D341Med (cell line): ENCODE measurements at regions not wholly inside any gene's neighbourhood (a gene's known extent, or its start where the extent isn't known, plus 50 kb on each side); places are given as distances from the start of the nearest gene placed in this dataset.
"Not testable (repeated sequence)": the region's sequence is repeated elsewhere in the genome, so short reads cannot be mapped to it uniquely, and the experiment has no call there.

ENCODE experiments used
- DNase-seq: peaks from one replicate; pipeline ENCODE4 v3.0.0; 2012; ENCODE audit warnings: low spot score

DNA sequence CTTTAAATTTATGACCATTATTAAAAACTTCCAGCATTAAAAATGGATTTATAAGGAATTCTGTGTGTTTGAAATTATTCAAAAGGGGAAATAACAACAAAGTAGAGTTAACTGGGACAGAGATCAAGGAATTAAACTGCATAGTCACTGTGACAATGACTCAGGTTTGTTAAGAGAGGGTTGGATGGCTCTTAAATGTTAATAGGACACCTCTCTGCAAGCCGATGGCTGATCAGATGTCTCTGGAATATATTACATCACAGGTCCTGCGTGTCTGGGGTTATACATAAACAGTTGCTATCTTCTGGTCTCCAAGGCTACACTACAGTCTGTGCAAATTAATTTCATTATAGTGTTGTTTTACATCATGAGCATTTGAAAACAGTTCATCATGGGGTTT, 574.3 kb downstream of the COL12A1 start:
- no peak for DNase-seq

DNA sequence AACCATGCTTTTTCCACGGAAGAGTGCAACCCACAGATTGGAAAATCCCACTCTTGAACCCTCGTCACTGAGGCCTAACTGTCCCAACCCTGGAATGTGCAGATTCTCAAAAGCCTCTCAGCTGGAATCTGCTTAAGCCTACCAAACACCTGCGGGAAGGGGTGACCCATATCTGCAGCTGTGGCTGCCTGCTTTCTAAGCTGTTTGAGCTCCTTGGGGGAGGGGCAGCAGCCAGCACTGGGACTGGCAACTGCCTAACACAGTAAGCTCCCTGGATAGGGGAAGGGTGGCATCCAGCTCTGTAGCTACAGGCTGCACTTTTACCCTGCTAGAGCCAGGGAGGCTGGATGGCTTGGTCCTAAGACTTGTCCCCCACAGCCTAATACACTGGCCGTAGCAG, 579.6 kb downstream of the COL12A1 start:
- DNase-seq = no peak

DNA sequence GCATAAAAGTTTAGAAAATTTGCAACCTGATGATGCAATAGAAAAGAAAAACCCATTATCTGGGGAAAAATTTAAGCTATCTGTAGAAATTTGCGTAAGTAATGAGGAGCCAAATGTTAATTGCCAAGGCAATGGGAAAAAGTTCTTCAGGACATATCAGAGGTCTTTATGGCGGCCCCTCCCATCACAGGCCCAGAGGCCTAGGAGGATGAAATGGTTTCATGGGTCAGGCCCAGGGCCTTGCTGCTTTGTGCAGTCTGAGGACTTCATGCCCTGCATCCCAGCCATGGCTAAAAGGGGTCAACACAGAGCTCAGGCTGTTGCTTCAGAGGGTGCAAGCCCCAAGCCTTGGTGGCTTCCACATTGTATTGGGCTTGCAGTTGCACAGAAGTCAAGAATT, 582.8 kb downstream of the COL12A1 start:
- DNase-seq = no peak

DNA sequence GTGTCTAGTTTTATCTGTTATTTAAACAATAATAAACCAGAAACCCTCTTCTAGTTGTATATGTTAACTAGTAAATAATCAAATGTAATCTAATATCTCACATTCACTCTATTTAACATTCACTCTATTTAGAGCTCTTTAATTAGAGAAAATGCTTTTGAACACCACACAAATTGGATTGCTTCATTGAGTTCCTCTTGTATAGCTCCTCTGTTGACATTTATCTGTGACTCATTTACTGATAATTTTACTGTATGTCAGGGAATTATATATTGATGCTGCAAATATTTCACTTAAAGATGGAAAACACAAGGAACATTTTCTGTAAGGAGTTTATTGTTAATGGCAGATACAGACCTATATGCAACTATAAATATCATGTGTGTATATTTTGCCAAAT, 594.6 kb downstream of the COL12A1 start:
- DNase-seq = no peak

DNA sequence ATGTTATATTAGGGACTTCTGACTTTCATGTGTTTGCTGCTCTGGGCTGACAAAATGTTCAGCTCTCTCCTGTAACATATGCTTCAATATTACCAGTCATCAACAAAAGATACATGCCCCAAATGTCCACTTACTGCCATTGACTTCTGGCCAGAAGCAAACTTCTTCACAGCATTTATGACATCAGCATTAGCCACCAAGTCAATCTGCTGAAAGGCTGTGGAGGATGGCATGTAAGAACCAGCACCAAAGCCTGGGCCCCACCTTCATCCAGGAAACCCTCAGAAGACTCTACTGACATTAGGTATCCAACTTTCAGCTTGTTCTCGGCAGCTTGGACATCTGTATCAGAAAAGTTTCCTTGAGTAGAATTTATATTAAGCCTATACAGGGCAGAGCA, 595.5 kb downstream of the COL12A1 start:
- DNase-seq = no peak

DNA sequence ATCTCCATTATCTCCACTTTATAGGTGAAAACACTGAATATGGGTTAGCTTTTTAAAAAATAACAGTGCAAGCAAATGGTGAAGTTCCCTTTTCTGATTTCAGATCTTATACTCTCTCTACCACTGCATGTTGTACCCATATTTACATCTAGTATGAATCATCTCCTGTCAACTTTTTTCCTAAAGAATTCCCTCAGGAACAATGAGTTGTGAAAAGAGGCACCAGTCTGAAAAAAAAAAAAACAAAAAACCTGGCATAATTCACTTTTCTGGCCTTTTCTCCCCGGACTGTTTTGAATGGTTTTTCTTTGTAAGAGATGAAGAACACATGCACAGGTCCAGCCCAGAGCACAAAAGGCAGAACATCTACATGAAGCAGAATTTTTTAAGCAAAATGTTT, 596.0 kb downstream of the COL12A1 start:
- no peak for DNase-seq

DNA sequence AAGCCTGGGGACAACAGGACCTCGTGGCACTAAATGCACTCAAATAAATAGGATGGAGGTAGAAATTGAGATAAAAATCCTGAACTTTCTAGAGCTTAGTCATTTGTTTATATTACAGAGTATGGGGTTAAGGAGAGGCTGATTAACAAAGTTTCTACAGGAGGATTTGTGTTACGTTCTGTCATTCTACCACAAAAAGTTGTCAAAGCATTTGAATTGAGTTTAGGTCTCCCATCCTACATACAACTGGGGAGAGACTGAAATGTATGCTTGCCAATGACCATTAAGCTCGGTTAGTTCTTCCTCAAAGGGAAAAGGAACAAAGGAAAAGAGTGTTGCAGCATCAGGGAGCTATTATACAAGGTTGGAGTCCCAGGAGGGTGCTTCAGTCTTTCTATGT, 597.9 kb downstream of the COL12A1 start:
- no peak for DNase-seq

DNA sequence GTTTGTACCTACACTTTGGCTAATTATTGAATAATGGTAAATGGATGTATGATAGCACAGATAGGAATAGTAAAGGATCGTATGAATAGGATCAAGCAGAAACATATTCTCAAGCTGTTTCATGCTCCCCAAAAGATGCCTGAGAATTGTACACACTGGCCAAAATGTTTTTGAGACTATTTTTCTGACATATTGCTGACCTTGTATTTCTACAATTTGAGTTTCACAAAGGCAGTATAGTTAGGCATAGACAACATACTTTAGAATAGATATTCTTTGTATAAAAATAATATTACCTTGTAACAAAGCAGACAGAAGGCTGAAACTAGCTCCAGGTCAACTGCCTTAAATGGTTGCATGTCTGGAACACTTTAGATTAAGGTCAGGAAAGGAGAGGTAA, 598.4 kb downstream of the COL12A1 start:
- DNase-seq = no peak

DNA sequence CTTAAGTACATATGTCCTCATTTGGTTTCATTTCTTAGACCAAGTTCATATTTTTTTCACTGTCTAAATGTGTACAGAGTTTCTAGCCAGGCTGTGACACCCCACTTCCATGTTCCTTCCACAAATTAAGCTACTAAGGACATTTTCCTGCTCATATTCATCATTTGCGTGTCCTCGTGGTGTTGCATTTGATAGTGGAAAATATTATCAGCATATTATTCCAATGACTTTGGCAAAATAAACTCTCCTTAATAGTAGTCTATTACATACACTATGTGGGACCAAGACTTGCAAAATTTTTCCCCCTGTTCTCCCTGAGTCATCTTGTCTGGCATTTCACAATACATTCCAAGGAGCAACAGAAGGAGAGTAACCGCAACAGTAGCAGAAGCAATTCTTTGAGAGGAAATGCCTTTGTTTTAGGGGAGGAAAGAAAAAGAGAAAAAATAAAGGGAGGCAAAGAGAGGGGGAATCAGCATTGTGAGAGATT, 599.2 kb downstream of the COL12A1 start:
- no peak for DNase-seq

DNA sequence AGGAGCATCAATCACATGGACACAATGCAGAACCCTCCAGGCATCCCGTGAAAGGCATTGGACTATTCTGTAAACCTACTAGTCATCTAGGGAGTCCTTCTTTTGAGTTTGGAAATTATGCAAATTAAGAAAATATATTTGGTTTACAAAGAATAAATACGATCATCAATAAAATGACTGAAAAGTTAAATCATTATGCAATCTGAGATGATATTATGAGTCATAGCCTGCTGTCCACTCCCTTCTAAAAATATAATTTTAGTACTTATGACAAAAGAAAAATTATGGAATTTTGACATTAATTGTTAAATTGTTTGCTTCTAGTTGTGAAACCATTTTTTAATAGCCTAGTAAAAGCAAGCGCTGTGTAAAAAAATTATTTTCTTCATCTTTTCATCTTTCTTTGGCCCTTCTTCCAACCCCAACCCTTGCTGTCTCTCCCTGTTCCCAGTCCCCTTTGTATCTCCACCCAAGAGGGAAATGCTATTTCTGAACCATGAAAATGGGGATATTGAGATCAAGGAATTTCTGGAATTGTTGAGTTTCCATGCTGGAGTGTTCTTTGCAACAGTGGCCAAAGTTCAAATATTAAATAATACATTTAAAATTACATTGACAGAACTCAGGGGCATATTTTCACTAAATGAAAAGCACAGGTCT, 599.8 kb downstream of the COL12A1 start:
- DNase-seq = no peak

DNA sequence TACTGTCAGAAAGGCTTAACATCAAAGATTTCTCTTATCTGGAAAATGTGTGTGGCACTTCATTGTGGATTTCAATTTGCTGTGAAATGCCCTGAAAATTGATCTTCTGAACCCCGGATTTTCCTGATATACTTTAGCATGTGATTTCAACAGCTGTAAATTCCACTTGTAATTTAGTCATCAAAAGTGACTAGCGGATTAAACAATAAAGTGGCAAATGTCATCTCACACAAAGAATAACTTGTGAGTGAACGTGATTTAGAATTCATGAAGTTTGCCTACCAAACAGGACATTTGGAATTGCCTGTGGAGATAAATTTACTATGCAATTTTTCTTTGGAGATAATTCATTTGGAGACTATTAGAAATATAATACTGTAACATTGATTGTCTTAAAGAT, 601.6 kb downstream of the COL12A1 start:
- DNase-seq = no peak

DNA sequence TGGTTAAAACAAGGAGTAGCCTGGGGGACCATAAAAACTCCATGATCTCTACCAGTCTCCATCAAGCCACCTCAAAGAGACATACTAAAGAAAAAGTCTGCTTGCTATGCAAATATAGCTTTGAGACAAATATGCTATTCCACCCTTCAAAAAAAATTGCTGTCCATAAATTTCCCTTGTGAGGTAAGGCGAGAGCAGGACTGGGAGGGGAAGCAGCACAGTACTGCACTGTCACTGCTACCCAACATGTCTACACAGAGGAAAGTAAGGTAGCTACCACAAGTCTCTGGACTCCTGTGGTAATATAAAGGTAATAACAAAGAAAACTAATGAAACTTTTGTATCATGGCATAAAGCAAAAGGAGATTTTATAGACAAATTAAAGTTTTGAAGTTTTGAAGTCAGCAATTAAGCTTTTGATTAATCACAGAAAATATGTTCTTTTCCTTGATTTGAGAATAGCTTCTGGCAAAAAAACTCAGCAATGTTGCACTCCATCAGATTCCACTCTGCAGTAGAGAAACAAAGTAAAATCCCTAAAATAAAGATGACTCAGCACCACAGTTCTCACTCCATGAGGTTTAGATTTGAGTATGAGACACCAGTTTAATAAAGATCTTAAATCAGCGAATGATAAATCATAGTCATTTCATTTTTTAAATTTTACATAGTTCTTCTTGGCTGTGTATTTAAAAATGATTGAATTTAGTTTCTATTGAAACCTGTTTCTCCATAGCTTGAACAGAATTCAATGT, 602.4 kb downstream of the COL12A1 start:
- DNase-seq = no peak

DNA sequence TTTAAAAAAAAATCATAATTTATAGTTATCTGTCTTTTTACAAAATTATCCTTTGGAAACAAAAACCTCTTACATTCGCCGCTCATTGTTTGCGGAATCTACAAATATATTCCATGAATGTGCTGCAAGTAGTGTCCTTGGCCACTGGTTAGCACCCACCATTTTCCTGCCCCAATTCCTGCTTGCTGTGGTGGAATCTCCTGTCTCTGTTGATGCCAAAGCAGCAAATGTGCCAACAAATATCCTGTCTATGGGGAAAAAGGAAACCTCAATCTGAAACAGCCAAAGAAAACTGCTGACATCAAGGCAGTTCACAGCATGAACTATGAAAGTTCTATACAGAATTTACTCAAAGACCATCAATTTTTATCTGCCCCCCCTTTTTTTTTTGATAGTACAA, 603.6 kb downstream of the COL12A1 start:
- no peak for DNase-seq

DNA sequence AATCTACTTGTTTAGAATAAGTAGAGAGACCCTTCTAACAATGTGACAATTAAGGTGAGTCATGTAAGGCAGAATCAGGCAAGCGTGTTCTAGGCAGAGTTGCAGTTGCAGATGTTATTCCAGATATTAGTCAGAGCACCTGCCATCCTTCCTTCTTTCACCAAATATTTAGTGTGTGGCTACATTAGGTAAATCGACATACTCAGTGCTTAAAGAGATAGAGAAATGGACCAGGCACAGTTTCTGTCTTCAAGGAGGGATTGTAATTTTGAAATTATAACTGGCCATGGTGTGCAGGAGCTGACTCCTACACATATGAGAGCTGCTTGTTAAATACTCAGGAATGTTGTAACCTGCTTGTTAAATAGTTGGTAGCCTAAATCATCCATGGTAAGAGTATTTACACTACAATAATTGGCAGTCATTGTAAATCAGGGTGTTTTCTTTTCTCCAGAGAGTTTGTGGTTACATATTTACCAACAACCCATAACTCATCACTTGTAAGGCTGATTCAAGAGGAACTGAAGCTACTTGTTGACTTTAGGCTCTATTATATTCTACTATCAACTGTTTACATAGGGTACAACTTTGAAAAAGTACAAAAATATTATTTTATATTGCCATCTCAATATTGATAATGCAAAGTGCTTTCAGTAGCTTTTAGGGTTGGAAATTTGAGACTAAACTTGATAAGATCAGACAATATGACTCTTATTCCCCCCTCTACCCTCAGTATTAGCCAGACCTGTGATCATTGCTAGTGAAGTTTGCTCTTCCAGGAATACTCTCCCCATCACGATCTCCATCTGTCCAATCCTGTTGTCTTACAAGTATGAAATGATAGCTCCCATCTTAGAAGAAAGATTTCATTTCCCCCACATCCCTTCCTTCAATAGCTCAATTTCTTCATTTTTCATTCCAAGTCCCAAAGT, 607.1 kb downstream of the COL12A1 start:
- no peak for DNase-seq

DNA sequence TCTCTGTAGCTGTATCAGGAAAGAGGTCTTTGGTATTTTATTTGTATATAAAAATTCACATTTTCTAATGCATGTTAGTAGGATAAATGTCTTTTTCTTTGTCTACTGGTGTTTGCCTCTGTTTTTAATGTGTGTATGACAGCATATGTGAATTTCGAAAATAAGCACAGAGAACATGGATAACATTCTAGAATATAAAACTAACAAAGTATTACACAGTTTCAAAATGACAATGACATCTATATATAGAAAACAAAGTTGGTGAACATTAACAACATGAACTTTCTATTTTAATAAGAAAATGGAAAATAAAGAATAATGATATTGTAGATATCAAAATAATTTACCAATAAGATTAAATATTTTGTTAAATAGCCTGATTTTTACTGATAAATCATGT, 608.0 kb downstream of the COL12A1 start:
- no peak for DNase-seq

DNA sequence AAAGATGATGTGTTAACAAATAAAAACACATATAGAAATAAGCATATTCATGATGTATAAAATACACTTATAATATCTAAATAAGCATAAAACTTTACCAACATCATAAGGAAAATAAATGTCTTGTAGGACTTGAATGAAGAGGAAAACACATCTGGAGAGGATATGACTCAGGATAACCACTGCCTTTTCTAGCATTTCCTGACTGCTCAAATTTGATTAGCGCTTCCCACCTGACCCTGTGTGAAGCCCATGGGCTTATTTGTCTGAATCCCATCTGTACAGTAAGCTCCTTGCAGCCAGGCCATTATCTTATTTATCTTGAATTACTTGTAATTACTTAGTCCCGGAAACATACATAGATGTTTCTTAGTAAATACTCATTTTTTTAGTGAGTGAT, 608.6 kb downstream of the COL12A1 start:
- DNase-seq = no peak

DNA sequence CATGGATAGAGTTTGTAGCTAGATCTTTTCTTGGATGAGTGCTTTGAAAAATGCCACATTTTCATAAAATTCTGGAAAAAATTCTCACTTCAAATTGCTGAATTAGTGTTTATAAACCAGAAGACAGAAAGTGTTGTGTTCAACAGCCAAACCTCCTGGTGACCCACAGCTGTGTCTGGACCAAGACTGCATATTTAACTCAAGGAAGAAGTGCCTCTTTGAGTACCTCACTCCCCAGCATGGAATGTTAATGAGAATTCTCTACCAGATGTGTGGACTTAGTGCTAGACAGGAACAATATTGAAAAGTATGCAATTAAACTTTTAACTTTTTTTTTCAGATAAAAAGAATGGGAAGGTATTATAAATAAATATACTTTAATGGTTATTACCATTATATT, 609.3 kb downstream of the COL12A1 start:
- no peak for DNase-seq

DNA sequence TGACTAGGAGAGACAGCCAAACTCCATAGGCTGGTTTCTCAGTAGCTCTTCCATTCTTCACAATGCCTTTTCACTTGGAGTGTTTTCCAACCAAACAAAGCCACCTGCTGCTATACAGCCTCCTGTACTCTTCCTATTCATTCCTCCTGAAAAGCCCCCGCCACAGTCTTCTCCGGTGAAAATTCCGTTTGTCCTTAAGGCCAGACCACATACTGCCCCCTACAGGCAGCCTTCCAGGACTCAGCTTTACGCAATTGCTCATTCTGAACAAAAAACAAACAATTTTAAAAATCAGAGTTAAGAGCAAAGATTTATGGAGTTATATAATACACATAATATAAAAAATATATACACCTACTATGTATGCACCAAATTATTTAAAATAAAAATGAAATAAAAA, 611.5 kb downstream of the COL12A1 start:
- not testable (repeated sequence) for DNase-seq

DNA sequence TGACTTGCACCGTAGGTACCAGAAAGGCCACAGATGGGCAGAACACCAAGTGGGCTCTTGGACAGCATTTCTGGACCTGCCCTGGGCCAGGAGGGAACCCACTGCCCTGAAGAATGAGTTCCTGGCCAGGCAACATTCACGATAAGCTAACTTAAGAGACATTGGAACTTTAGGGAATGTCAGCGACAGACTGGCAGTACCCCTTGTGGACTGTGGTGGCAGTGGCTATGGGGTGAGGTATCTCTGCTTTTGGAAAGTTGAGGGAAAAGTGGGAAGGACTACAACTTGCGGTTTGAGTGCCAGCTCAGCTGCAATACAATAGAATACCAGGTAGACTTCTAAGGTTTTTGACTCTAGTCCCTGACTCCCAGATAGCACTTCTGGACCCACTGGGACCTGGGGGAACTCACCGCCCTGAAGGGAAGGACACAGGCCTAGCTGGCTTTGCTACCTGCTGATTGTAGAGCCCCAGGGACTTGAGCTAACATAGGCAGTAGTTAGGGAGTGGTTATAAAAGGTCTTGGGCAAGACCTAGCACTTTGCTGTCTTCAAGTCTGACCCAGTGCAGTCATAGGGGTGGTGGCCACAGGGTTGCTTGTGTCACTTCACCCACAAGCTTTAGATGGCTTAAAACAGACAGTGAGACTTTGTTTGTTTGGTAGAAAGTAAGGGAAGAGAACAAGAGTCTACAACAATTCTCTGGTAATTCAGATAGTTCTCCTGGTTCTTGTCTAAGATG, 617.6 kb downstream of the COL12A1 start:
- no peak for DNase-seq

DNA sequence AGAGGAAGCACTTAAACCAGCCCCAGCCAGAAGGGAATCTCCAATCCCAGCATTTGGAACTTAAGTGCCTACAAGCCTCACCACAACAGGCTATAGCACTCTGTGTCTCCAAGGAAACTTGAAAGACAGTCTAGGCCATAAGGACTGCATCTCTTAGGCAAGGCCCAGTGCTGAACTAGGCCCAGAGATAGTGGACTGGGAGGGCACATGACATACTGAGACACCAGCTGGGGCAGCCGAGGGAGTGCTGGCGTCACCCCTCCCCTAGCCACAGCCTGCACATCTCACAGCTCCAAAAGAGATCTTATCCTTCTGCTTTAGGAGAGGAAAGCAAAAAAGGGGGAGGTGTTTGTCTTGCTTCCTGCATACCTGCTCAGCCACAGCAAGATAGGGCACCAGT, 618.5 kb downstream of the COL12A1 start:
- DNase-seq = no peak

DNA sequence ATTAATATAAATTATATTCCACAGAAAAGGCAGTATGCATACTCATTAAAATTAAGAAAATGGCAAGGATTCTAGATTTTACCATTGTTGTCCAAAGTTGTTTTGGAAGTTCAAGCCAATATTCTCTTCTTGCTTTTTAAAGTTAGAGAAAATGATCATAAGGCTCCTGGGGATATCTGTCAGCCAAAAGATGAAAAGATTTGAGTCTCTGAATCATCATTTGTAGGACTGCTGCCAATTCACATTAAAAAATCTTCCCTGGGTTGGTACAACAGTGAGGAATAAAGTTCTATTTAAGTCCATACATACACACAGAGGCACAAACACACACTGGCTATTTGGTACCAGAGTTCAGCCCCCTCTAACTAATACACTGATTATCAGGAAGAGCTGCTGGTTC, 620.1 kb downstream of the COL12A1 start:
- DNase-seq = no peak

DNA sequence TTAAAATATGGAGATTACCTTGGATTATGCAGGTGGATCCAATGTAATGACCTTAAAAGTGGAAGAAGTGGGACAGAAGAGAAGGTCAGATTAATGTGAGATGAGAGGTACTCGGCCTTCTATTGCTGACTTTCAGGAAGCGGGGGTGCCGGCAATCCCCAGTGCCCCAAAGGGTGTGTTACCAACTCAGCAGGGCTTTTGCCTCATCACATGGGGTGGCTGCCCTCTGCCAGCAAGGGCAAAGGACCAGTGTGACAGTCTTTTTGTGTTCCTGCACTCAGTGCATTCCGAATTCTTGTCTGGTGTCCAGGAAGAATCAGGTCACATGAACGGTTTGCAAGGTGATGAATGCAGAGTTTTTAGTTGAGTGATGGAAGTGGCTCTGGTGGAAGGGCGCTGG, 624.2 kb downstream of the COL12A1 start:
- DNase-seq = no peak
